CD4-positive, alpha-beta T cell treated with Interleukin-6 for 4 hours (primary cell): ENCODE measurements at regions not wholly inside any gene's neighbourhood (a gene's known extent, or its start where the extent isn't known, plus 50 kb on each side); places are given as distances from the start of the nearest gene placed in this dataset.
"Not testable (repeated sequence)": the region's sequence is repeated elsewhere in the genome, so short reads cannot be mapped to it uniquely, and the experiment has no call there.

ENCODE experiments used
- DNase-seq: peaks from one replicate; pipeline ENCODE4 v3.0.0-alpha.2; 2020; ENCODE audit warnings: mixed read lengths

GRCh38 chr7:5121256-5121655 lies 68.8 kb upstream of the WIPI2 start:
- not testable (repeated sequence) for DNase-seq

GRCh38 chr7:5131238-5131637 lies 58.8 kb upstream of the WIPI2 start:
- DNase-seq, result not testable (repeated sequence)

GRCh38 chr7:5132539-5132938 lies 57.5 kb upstream of the WIPI2 start:
- no peak for DNase-seq

GRCh38 chr7:5139998-5140397 lies 50.0 kb upstream of the WIPI2 start:
- peak; percentile 51 for DNase-seq
